ENCODE measurements at regions not wholly inside any gene's neighbourhood (a gene's known extent, or its start where the extent isn't known, plus 50 kb on each side); places are given as distances from the start of the nearest gene placed in this dataset.

DNA sequence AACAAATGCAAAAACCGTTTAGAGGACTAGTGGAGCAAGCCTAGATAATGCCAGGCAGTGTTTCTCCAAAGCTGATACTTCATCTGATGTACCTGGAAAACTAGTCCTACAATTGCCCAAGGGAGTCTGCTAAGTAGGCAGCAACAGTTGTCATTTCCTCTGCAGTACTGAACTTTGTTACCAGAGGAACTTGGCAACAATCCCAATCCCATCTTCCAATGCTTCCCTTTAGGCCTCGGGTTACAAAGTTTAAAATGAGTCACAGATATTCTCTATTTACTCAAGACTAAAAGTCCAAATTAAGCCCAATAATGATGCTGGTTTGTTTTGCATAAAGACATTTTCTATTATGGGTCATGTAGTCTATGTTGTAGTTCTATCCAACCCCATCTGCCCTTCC, 120.0 kb upstream of the GLRA2 start (continued):
- TF ChIP-seq ZBTB42 (CRISPR knock-in tag; IDR thresholded peaks at IDR 0.05) (no peak), EHMT2 (IDR thresholded peaks at IDR 0.05; ENCODE audit: borderline replicate concordance, low read depth, low read length) (no peak), SRF (IDR thresholded peaks at IDR 0.05; ENCODE audit: low read depth, low read length) (no peak), SIX4 (CRISPR knock-in tag; IDR thresholded peaks at IDR 0.05) (peak; percentile 51; the same call in 1 of the 2 replicates), PRDM10 (CRISPR knock-in tag; IDR thresholded peaks at IDR 0.05; ENCODE audit: low read depth) (no peak), TBL1XR1 (IDR thresholded peaks at IDR 0.05; ENCODE audit: borderline replicate concordance, low read length, partially characterized antibody) (no peak), ZFX (CRISPR knock-in tag; IDR thresholded peaks at IDR 0.05; ENCODE audit: low read depth) (no peak), SIN3A (IDR thresholded peaks at IDR 0.05; ENCODE audit: borderline replicate concordance, low read depth, low read length) (no peak), HOXD1 (CRISPR knock-in tag; IDR thresholded peaks at IDR 0.05) (no peak), AKAP8 (CRISPR knock-in tag; IDR thresholded peaks at IDR 0.05) (no peak), ZNF530 (CRISPR knock-in tag; IDR thresholded peaks at IDR 0.05; ENCODE audit: low read depth) (no peak), ZNF333 (CRISPR knock-in tag; IDR thresholded peaks at IDR 0.05; ENCODE audit: borderline replicate concordance) (no peak), BORCS8-MEF2B (CRISPR knock-in tag; IDR thresholded peaks at IDR 0.05) (no peak), HNF4A (CRISPR knock-in tag; IDR thresholded peaks at IDR 0.05) (peak; percentile 38; the same call in 1 of the 2 replicates), ZC3H4 (CRISPR knock-in tag; IDR thresholded peaks at IDR 0.05; ENCODE audit: borderline replicate concordance) (no peak), ZNF512B (CRISPR knock-in tag; IDR thresholded peaks at IDR 0.05; ENCODE audit: borderline replicate concordance) (no peak), CEBPG (CRISPR knock-in tag; IDR thresholded peaks at IDR 0.05) (no peak), ZNF691 (CRISPR knock-in tag; IDR thresholded peaks at IDR 0.05; ENCODE audit: borderline replicate concordance, low read depth) (no peak), FOXK1 (CRISPR knock-in tag; IDR thresholded peaks at IDR 0.05; ENCODE audit: borderline replicate concordance, low read depth) (no peak)
- TF ChIP-seq, protein P1, sequence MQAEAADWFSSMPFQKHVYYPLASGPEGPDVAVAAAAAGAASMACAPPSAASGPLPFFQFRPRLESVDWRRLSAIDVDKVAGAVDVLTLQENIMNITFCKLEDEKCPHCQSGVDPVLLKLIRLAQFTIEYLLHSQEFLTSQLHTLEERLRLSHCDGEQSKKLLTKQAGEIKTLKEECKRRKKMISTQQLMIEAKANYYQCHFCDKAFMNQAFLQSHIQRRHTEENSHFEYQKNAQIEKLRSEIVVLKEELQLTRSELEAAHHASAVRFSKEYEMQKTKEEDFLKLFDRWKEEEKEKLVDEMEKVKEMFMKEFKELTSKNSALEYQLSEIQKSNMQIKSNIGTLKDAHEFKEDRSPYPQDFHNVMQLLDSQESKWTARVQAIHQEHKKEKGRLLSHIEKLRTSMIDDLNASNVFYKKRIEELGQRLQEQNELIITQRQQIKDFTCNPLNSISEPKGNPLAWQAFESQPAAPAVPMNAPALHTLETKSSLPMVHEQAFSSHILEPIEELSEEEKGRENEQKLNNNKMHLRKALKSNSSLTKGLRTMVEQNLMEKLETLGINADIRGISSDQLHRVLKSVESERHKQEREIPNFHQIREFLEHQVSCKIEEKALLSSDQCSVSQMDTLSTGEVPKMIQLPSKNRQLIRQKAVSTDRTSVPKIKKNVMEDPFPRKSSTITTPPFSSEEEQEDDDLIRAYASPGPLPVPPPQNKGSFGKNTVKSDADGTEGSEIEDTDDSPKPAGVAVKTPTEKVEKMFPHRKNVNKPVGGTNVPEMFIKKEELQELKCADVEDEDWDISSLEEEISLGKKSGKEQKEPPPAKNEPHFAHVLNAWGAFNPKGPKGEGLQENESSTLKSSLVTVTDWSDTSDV (CRISPR knock-in tag; IDR thresholded peaks at IDR 0.05), result no peak
